ENCODE measurements at regions not wholly inside any gene's neighbourhood (a gene's known extent, or its start where the extent isn't known, plus 50 kb on each side); places are given as distances from the start of the nearest gene placed in this dataset.
A peak's percentile ranks its signal among the peaks of the same experiment; 100 is the strongest.

GRCh38 chr10:62459072-62459471 is 84.9 kb downstream of the ZNF365 start:
- TF ChIP-seq CTCF (IDR thresholded peaks at IDR 0.05; ENCODE audit: low read depth, low read length) (no peak), MYC (IDR thresholded peaks at IDR 0.05; ENCODE audit: low read depth, low read length) (no peak), MAX (IDR thresholded peaks at IDR 0.05; ENCODE audit: low read depth, low read length) (no peak), POLR2A (IDR thresholded peaks at IDR 0.05; ENCODE audit: extremely low read depth, insufficient read length) (no peak)
- DNase-seq (ENCODE audit: low read depth), result no peak
- H3K4me3 ChIP-seq (ENCODE audit: low read depth, low read length), result no peak overlapping the region

- no peak for DNase-seq (ENCODE audit: low read depth)
- TF ChIP-seq MAX (IDR thresholded peaks at IDR 0.05; ENCODE audit: low read depth, low read length), result no peak
- no peak for TF ChIP-seq MYC (IDR thresholded peaks at IDR 0.05; ENCODE audit: low read depth, low read length)
- no peak for TF ChIP-seq CTCF (IDR thresholded peaks at IDR 0.05; ENCODE audit: low read depth, low read length)
- no peak for TF ChIP-seq POLR2A (IDR thresholded peaks at IDR 0.05; ENCODE audit: extremely low read depth, insufficient read length)
- no peak overlapping the region for H3K4me3 ChIP-seq (ENCODE audit: low read depth, low read length)
Observed at GRCh38 chr10:62459500-62459899, 85.3 kb downstream of the ZNF365 start.

GRCh38 chr10:62460393-62460792 is 86.2 kb downstream of the ZNF365 start:
- DNase-seq (ENCODE audit: low read depth), result no peak
- no peak overlapping the region for H3K4me3 ChIP-seq (ENCODE audit: low read depth, low read length)
- no peak for TF ChIP-seq MYC (IDR thresholded peaks at IDR 0.05; ENCODE audit: low read depth, low read length)
- no peak for TF ChIP-seq MAX (IDR thresholded peaks at IDR 0.05; ENCODE audit: low read depth, low read length)
- no peak for TF ChIP-seq CTCF (IDR thresholded peaks at IDR 0.05; ENCODE audit: low read depth, low read length)
- no peak for TF ChIP-seq POLR2A (IDR thresholded peaks at IDR 0.05; ENCODE audit: extremely low read depth, insufficient read length)

- TF ChIP-seq CTCF (IDR thresholded peaks at IDR 0.05; ENCODE audit: low read depth, low read length) (no peak), POLR2A (IDR thresholded peaks at IDR 0.05; ENCODE audit: extremely low read depth, insufficient read length) (no peak), MYC (IDR thresholded peaks at IDR 0.05; ENCODE audit: low read depth, low read length) (no peak), MAX (IDR thresholded peaks at IDR 0.05; ENCODE audit: low read depth, low read length) (no peak)
- H3K4me3 ChIP-seq (ENCODE audit: low read depth, low read length), result no peak overlapping the region
- no peak for DNase-seq (ENCODE audit: low read depth)
Observed at GRCh38 chr10:62461120-62461519, 87.0 kb downstream of the ZNF365 start.

GRCh38 chr10:62462461-62462860 is 88.3 kb downstream of the ZNF365 start:
- peak; percentile 46 for DNase-seq (ENCODE audit: low read depth)

GRCh38 chr10:62463364-62463763 is 89.2 kb downstream of the ZNF365 start:
- no peak for DNase-seq (ENCODE audit: low read depth)
- H3K4me3 ChIP-seq (ENCODE audit: low read depth, low read length), result no peak overlapping the region
- TF ChIP-seq MYC (IDR thresholded peaks at IDR 0.05; ENCODE audit: low read depth, low read length) (no peak), POLR2A (IDR thresholded peaks at IDR 0.05; ENCODE audit: extremely low read depth, insufficient read length) (no peak), CTCF (IDR thresholded peaks at IDR 0.05; ENCODE audit: low read depth, low read length) (no peak), MAX (IDR thresholded peaks at IDR 0.05; ENCODE audit: low read depth, low read length) (no peak)

More at GRCh38 chr10:62462461-62462860, 88.3 kb downstream of the ZNF365 start:
- no peak overlapping the region for H3K4me3 ChIP-seq (ENCODE audit: low read depth, low read length)
- TF ChIP-seq MAX (IDR thresholded peaks at IDR 0.05; ENCODE audit: low read depth, low read length), result no peak
